SK-N-SH (cell line): ENCODE measurements at regions not wholly inside any gene's neighbourhood (a gene's known extent, or its start where the extent isn't known, plus 50 kb on each side); places are given as distances from the start of the nearest gene placed in this dataset.
A peak's percentile ranks its signal among the peaks of the same experiment; 100 is the strongest.

ENCODE experiments used
- CTCF ChIA-PET: fragments of 300-600, 350-600 bp; formaldehyde crosslinking; extraction: SDS; loops from one replicate; lab custom pipeline; 2021; lab: Yijun Ruan, JAX
- POLR2A ChIA-PET: fragments of 350-600 bp; sonication (Branson Sonifier 250); formaldehyde crosslinking; extraction: SDS; loops from one replicate; lab custom pipeline; 2020; ENCODE audit warnings: antibody characterized with exemption, inconsistent platforms; lab: Yijun Ruan, JAX
- DNase-seq: peaks from one replicate; pipeline ENCODE4 v3.0.0; 2012
- H2AFZ ChIP-seq: fragments of 200-600 bp; sonication (generic); 2 replicates; pipeline ENCODE4 v1.8.1; 2016; ENCODE audit warnings: antibody characterized with exemption, mild to moderate bottlenecking, low read depth
- H3F3A ChIP-seq: fragments of 200-600 bp; sonication (generic); replicated peaks from 2 replicates; pipeline ENCODE3; 2016; ENCODE audit warnings: antibody characterized with exemption, mild to moderate bottlenecking; ENCODE audit not compliant: insufficient read depth
- H3K27ac ChIP-seq, 2 experiments: fragments of 200-500 bp in 1 of 2; fragments of 200-600 bp in 1 of 2; sonication (Bioruptor generic) in 1 of 2; sonication (generic), shearing (Covaris generic) in 1 of 2; 2 replicates each; pipeline versions ENCODE4 v1.5.1 to v1.6.1; 2014 to 2016; ENCODE audit warnings: low read depth in 2 of 2, inconsistent platforms in 1 of 2, low read length in 1 of 2, mild to moderate bottlenecking in 1 of 2, mixed read lengths in 1 of 2
- H3K27me3 ChIP-seq: fragments of 200-600 bp; sonication (generic), shearing (Covaris generic); 2 replicates; pipeline ENCODE4 v1.6.1; 2016; ENCODE audit warnings: mixed run types; ENCODE audit not compliant: insufficient read depth
- H3K36me3 ChIP-seq, 2 experiments: fragments of 200-500 bp in 1 of 2; fragments of 200-600 bp in 1 of 2; sonication (Bioruptor generic) in 1 of 2; sonication (generic) in 1 of 2; replicated peaks in 1 of 2; 2 replicates each; pipeline versions ENCODE3 to v1.5.1; 2014 to 2016; ENCODE audit warnings: low read length in 1 of 2, mild to moderate bottlenecking in 1 of 2; ENCODE audit not compliant: insufficient read depth in 2 of 2, control insufficient read depth in 1 of 2
- H3K4me1 ChIP-seq, 2 experiments: fragments of 200-500 bp in 1 of 2; fragments of 200-600 bp in 1 of 2; sonication (Bioruptor generic) in 1 of 2; sonication (generic), shearing (Covaris generic) in 1 of 2; 2 replicates each; pipeline versions ENCODE4 v1.5.1 to v1.6.1; 2014 to 2016; ENCODE audit warnings: low read depth in 1 of 2, low read length in 1 of 2, mixed run types in 1 of 2; ENCODE audit not compliant: insufficient read depth in 2 of 2, control insufficient read depth in 1 of 2
- H3K4me2 ChIP-seq: fragments of 200-600 bp; sonication (generic), shearing (Covaris generic); 2 replicates; pipeline ENCODE4 v1.6.1; 2017; ENCODE audit warnings: mixed run types
- H3K4me3 ChIP-seq, 2 experiments: fragments of 200-500 bp in 1 of 2; fragments of 200-600 bp in 1 of 2; sonication (Bioruptor generic) in 1 of 2; sonication (generic), shearing (Covaris generic) in 1 of 2; 2 replicates each; pipeline versions ENCODE4 v1.5.1 to v1.8.1; 2014 to 2016; ENCODE audit warnings: low read depth in 2 of 2, inconsistent platforms in 1 of 2, low read length in 1 of 2, mild to moderate bottlenecking in 1 of 2, mixed read lengths in 1 of 2, moderate library complexity in 1 of 2
- H3K79me2 ChIP-seq: fragments of 200-600 bp; sonication (generic); 2 replicates; pipeline ENCODE4 v1.8.1; 2017; ENCODE audit warnings: mild to moderate bottlenecking; ENCODE audit not compliant: insufficient read depth
- H3K9ac ChIP-seq: fragments of 200-600 bp; sonication (generic); 2 replicates; pipeline ENCODE4 v1.6.1; 2017; ENCODE audit warnings: mixed run types
- H3K9me2 ChIP-seq: fragments of 200-600 bp; sonication (generic); 2 replicates; pipeline ENCODE4 v1.6.1; 2017; ENCODE audit warnings: mixed run types
- H3K9me3 ChIP-seq: fragments of 200-600 bp; sonication (generic); 2 replicates; pipeline ENCODE4 v1.6.1; 2017; ENCODE audit warnings: mixed run types, mild to moderate bottlenecking, moderate library complexity
- H4K20me1 ChIP-seq: fragments of 200-600 bp; sonication (generic); 2 replicates; pipeline ENCODE4 v1.6.1; 2017; ENCODE audit warnings: mild to moderate bottlenecking, mixed run types; ENCODE audit not compliant: insufficient read depth
- ELF1 ChIP-seq: IDR thresholded peaks from 2 replicates; pipeline ENCODE4 v1.4.0; 2012
- EZH2phosphoT487 ChIP-seq: fragments of 200-600 bp; sonication (generic); IDR thresholded peaks from 2 replicates; pipeline ENCODE4 v1.6.1; 2017; ENCODE audit warnings: low read depth, mixed run types, mild to moderate bottlenecking, antibody characterized with exemption, moderate library complexity, borderline replicate concordance
- MXI1 ChIP-seq: IDR thresholded peaks from 2 replicates; pipeline ENCODE4 v1.6.1; 2012; ENCODE audit warnings: mild to moderate bottlenecking, low read depth, low read length, improper control_type of control experiment
- RAD21 ChIP-seq: IDR thresholded peaks from 2 replicates; pipeline ENCODE4 v1.6.1; 2012; ENCODE audit warnings: mild to moderate bottlenecking, low read length
- RCOR1 ChIP-seq: fragments of 150-350 bp; IDR thresholded peaks from 2 replicates; pipeline ENCODE4 v1.6.1; 2017; ENCODE audit warnings: antibody characterized with exemption, low read length
- RFX5 ChIP-seq: IDR thresholded peaks from 2 replicates; pipeline ENCODE4 v1.6.1; 2012; ENCODE audit warnings: mild to moderate bottlenecking, improper control_type of control experiment, low read length
- RXRA ChIP-seq: IDR thresholded peaks from 2 replicates; pipeline ENCODE4 v1.4.0; 2012; ENCODE audit warnings: low read depth, mild to moderate bottlenecking, borderline replicate concordance
- SIN3A ChIP-seq: IDR thresholded peaks from 2 replicates; pipeline ENCODE4 v1.6.1; 2012; ENCODE audit warnings: low read depth, mild to moderate bottlenecking, low read length, moderate library complexity, borderline replicate concordance
- TEAD4 ChIP-seq: IDR thresholded peaks from 2 replicates; pipeline ENCODE4 v1.4.0; 2012; ENCODE audit warnings: mild to moderate bottlenecking, borderline replicate concordance; ENCODE audit not compliant: insufficient read depth
- USF1 ChIP-seq: IDR thresholded peaks from 2 replicates; pipeline ENCODE4 v1.4.0; 2012; ENCODE audit warnings: low read depth, borderline replicate concordance
- USF2 ChIP-seq: fragments of 150-350 bp; IDR thresholded peaks from 2 replicates; pipeline ENCODE4 v1.6.1; 2017; ENCODE audit warnings: antibody characterized with exemption, low read length, low read depth, borderline replicate concordance
- YY1 ChIP-seq: IDR thresholded peaks from 2 replicates; pipeline ENCODE4 v1.4.0; 2012; ENCODE audit warnings: low read depth, mild to moderate bottlenecking
- WGBS: methylation state at CpG from one replicate; pipeline ENCODE4 v1.1.6; 2017; ENCODE audit warnings: low lambda C conversion rate; 5-methylcytosine and 5-hydroxymethylcytosine counted together
- TF ChIP-seq, protein P1 (sequence below): IDR thresholded peaks from 2 replicates; pipeline ENCODE4 v1.4.0; 2012; ENCODE audit warnings: low read depth, borderline replicate concordance
- TF ChIP-seq, protein P2 (sequence below): IDR thresholded peaks from 2 replicates; pipeline ENCODE4 v1.6.1; 2012; ENCODE audit warnings: mild to moderate bottlenecking, low read depth, low read length, moderate library complexity

DNA sequence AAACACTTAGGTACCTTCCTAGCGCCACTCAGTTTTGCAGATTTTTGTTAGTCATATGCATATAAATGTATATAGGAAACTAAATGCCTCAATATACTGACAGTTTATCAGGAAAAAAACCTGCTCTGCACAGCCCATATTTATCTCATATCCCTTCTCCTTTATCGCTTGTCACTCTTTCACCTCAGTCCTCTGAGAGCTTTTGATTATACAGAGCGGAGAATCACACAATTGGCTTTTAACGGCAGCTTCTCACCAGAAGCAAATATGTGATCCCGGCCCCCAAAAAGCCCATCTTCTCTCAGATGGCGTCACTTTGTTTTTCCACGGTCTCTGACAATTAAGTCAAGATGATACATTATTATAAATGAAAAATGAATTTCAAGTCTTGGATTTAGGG is 362.6 kb downstream of the DNAH5 start:
- H3F3A ChIP-seq = no peaks in the 10 kb centered on the region
- 37% methylated on average over 7 of the region's 7 CpGs for WGBS
- peak overlapping the region; percentile 63; the same call in 1 of the 2 replicates for H2AFZ ChIP-seq
- no peak overlapping the region for H3K9ac ChIP-seq
- H3K4me1 ChIP-seq = no peaks in the 10 kb centered on the region
- H4K20me1 ChIP-seq = no peaks in the 10 kb centered on the region
- no peak for TF ChIP-seq ELF1
- TF ChIP-seq SIN3A = no peak
- TF ChIP-seq EZH2phosphoT487 = no peak
- TF ChIP-seq TEAD4 = no peak
- no peak for TF ChIP-seq YY1
- TF ChIP-seq RCOR1 = no peak
- TF ChIP-seq RXRA = no peak
- H3K27me3 ChIP-seq = no peaks in the 10 kb centered on the region; the same call in 1 of the 2 replicates
- POLR2A ChIA-PET = no interaction called here
- no peak overlapping the region for H3K27ac ChIP-seq
- H3K79me2 ChIP-seq = no peaks in the 10 kb centered on the region
- no peak overlapping the region for H3K4me2 ChIP-seq
- H3K36me3 ChIP-seq = no peaks in the 10 kb centered on the region
- no peak for DNase-seq
- no peaks in the 10 kb centered on the region for H3K9me3 ChIP-seq
- H3K9me2 ChIP-seq = no peaks in the 10 kb centered on the region
- CTCF ChIA-PET = no interaction called here
- no peak overlapping the region for H3K4me3 ChIP-seq

DNA sequence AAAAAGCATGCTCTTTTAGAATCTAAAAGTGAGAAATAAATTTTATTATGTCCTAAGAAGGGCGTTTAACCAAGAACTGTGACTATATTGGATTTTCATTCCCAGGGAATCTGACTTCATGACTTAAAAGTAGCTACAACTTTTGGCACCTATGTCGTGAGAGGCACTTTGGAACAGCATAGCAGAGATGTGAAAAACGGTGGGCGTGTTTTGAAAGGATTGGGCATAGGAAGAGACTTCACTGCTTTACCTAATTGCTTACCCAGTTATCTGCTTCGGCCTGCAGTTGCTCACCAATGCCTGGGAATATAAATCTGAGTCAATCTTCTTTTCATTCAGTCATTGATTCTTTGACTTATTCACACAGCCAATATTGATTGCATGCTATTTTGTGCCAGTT is 363.4 kb downstream of the DNAH5 start:
- H3K9me2 ChIP-seq = no peaks in the 10 kb centered on the region
- TF ChIP-seq RAD21 = no peak
- TF ChIP-seq, all 33 proteins: peak for 0
- POLR2A ChIA-PET = no interaction called here
- DNase-seq = no peak
- Histone ChIP-seq H3F3A (no peaks in the 10 kb centered on the region), H3K9ac (no peak overlapping the region), H2AFZ (no peak overlapping the region), H3K79me2 (no peaks in the 10 kb centered on the region), H3K9me3 (no peaks in the 10 kb centered on the region), H3K27me3 (no peaks in the 10 kb centered on the region; the same call in 1 of the 2 replicates), H3K4me2 (no peak overlapping the region), H3K4me3 (no peak overlapping the region), H4K20me1 (no peaks in the 10 kb centered on the region), H3K4me1 (no peaks in the 10 kb centered on the region), H3K27ac (no peak overlapping the region), H3K36me3 (no peaks in the 10 kb centered on the region)
- WGBS = 10% methylated on average over 5 of the region's 5 CpGs
- CTCF ChIA-PET = no interaction called here

DNA sequence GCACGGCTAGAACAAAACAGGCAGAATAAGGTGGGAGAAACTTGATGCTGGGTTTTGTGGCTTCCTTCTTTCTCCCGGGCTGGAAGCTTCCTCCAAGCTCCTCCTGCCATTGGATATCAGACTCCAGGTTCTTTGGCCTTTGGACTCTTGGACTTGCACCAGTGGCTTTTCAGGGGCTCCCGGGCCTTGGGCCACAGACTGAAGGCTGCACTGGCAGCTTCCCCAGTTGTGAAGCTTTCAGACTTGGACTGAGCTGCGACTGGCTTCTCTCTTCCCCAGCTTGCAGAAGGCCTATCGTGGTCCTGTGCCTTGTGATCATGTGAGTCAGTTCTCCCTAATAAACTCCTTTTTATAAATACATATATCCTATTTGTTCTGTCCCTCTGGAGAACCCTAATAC is 364.4 kb downstream of the DNAH5 start:
- no peak overlapping the region for H3K4me2 ChIP-seq
- no peaks in the 10 kb centered on the region for H3K9me2 ChIP-seq
- H3K36me3 ChIP-seq = no peaks in the 10 kb centered on the region
- TF ChIP-seq, protein P1, sequence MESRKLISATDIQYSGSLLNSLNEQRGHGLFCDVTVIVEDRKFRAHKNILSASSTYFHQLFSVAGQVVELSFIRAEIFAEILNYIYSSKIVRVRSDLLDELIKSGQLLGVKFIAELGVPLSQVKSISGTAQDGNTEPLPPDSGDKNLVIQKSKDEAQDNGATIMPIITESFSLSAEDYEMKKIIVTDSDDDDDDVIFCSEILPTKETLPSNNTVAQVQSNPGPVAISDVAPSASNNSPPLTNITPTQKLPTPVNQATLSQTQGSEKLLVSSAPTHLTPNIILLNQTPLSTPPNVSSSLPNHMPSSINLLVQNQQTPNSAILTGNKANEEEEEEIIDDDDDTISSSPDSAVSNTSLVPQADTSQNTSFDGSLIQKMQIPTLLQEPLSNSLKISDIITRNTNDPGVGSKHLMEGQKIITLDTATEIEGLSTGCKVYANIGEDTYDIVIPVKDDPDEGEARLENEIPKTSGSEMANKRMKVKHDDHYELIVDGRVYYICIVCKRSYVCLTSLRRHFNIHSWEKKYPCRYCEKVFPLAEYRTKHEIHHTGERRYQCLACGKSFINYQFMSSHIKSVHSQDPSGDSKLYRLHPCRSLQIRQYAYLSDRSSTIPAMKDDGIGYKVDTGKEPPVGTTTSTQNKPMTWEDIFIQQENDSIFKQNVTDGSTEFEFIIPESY = no peak
- TF ChIP-seq RCOR1 = no peak
- no peak for TF ChIP-seq USF2
- TF ChIP-seq USF1 = no peak
- no peak for TF ChIP-seq RAD21
- TF ChIP-seq MXI1 = no peak
- no peak for TF ChIP-seq RFX5
- TF ChIP-seq, protein P2, sequence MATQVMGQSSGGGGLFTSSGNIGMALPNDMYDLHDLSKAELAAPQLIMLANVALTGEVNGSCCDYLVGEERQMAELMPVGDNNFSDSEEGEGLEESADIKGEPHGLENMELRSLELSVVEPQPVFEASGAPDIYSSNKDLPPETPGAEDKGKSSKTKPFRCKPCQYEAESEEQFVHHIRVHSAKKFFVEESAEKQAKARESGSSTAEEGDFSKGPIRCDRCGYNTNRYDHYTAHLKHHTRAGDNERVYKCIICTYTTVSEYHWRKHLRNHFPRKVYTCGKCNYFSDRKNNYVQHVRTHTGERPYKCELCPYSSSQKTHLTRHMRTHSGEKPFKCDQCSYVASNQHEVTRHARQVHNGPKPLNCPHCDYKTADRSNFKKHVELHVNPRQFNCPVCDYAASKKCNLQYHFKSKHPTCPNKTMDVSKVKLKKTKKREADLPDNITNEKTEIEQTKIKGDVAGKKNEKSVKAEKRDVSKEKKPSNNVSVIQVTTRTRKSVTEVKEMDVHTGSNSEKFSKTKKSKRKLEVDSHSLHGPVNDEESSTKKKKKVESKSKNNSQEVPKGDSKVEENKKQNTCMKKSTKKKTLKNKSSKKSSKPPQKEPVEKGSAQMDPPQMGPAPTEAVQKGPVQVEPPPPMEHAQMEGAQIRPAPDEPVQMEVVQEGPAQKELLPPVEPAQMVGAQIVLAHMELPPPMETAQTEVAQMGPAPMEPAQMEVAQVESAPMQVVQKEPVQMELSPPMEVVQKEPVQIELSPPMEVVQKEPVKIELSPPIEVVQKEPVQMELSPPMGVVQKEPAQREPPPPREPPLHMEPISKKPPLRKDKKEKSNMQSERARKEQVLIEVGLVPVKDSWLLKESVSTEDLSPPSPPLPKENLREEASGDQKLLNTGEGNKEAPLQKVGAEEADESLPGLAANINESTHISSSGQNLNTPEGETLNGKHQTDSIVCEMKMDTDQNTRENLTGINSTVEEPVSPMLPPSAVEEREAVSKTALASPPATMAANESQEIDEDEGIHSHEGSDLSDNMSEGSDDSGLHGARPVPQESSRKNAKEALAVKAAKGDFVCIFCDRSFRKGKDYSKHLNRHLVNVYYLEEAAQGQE = no peak
- TF ChIP-seq, all 33 proteins: peak for 0
- no peak overlapping the region for H3K9ac ChIP-seq
- no peaks in the 10 kb centered on the region for H3F3A ChIP-seq
- CTCF ChIA-PET = no interaction called here
- no peak overlapping the region for H3K27ac ChIP-seq
- POLR2A ChIA-PET = no interaction called here
- no peaks in the 10 kb centered on the region for H3K4me1 ChIP-seq
- no peaks in the 10 kb centered on the region; the same call in 1 of the 2 replicates for H3K27me3 ChIP-seq
- WGBS = 11% methylated on average over 5 of the region's 5 CpGs
- H3K9me3 ChIP-seq = no peaks in the 10 kb centered on the region
- H3K4me3 ChIP-seq = no peak overlapping the region
- H2AFZ ChIP-seq = no peak overlapping the region
- DNase-seq = no peak
- H4K20me1 ChIP-seq = no peaks in the 10 kb centered on the region
- no peaks in the 10 kb centered on the region for H3K79me2 ChIP-seq
